ENCODE measurements at regions not wholly inside any gene's neighbourhood (a gene's known extent, or its start where the extent isn't known, plus 50 kb on each side); places are given as distances from the start of the nearest gene placed in this dataset.

GRCh38 chr3:159895430-159895829 lies 93.2 kb upstream of the IL12A start:
- TF ChIP-seq, protein P1, sequence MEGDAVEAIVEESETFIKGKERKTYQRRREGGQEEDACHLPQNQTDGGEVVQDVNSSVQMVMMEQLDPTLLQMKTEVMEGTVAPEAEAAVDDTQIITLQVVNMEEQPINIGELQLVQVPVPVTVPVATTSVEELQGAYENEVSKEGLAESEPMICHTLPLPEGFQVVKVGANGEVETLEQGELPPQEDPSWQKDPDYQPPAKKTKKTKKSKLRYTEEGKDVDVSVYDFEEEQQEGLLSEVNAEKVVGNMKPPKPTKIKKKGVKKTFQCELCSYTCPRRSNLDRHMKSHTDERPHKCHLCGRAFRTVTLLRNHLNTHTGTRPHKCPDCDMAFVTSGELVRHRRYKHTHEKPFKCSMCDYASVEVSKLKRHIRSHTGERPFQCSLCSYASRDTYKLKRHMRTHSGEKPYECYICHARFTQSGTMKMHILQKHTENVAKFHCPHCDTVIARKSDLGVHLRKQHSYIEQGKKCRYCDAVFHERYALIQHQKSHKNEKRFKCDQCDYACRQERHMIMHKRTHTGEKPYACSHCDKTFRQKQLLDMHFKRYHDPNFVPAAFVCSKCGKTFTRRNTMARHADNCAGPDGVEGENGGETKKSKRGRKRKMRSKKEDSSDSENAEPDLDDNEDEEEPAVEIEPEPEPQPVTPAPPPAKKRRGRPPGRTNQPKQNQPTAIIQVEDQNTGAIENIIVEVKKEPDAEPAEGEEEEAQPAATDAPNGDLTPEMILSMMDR (IDR thresholded peaks at IDR 0.05; ENCODE audit: insufficient read depth, low read length, poor library complexity, severe bottlenecking): no peak
- TF ChIP-seq EZH2phosphoT487 (conservative IDR thresholded peaks at IDR 0.05; ENCODE audit: low read length): no peak
- no peak overlapping the region for H2AFZ ChIP-seq (ENCODE audit: low read depth, low read length, severe bottlenecking)
- no peaks in the 10 kb centered on the region for H3K9me2 ChIP-seq (replicated peaks; ENCODE audit: insufficient read depth, low read length)
- H3K4me2 ChIP-seq (ENCODE audit: low read depth, low read length, poor library complexity, severe bottlenecking): no peak overlapping the region
- H3K27ac ChIP-seq (ENCODE audit: low read depth, low read length): no peak overlapping the region
- no peak overlapping the region for H3K4me3 ChIP-seq (ENCODE audit: insufficient read depth, low read length, poor library complexity, severe bottlenecking)
- no peaks in the 10 kb centered on the region for H4K20me1 ChIP-seq (ENCODE audit: low read depth, low read length)
- no peaks in the 10 kb centered on the region for H3K27me3 ChIP-seq (ENCODE audit: low read length)
- H3K36me3 ChIP-seq (ENCODE audit: low read length): no peaks in the 10 kb centered on the region
- H3K79me2 ChIP-seq (ENCODE audit: insufficient read depth, low read length): no peaks in the 10 kb centered on the region
- no peaks in the 10 kb centered on the region for H3F3A ChIP-seq (ENCODE audit: insufficient read depth)
- no peaks in the 10 kb centered on the region for H3K9me3 ChIP-seq (ENCODE audit: insufficient read depth, low read length)
- H3K9ac ChIP-seq (ENCODE audit: low read length): no peak overlapping the region

- Histone ChIP-seq H3K9ac (ENCODE audit: low read length) (no peak overlapping the region), H3K79me2 (ENCODE audit: insufficient read depth, low read length) (no peaks in the 10 kb centered on the region), H3K9me2 (replicated peaks; ENCODE audit: insufficient read depth, low read length) (no peaks in the 10 kb centered on the region), H3K27ac (ENCODE audit: low read depth, low read length) (no peak overlapping the region), H3K4me3 (ENCODE audit: insufficient read depth, low read length, poor library complexity, severe bottlenecking) (no peak overlapping the region), H3K27me3 (ENCODE audit: low read length) (no peaks in the 10 kb centered on the region), H4K20me1 (ENCODE audit: low read depth, low read length) (no peaks in the 10 kb centered on the region), H3F3A (ENCODE audit: insufficient read depth) (no peaks in the 10 kb centered on the region), H3K4me2 (ENCODE audit: low read depth, low read length, poor library complexity, severe bottlenecking) (no peak overlapping the region), H2AFZ (ENCODE audit: low read depth, low read length, severe bottlenecking) (no peak overlapping the region), H3K9me3 (ENCODE audit: insufficient read depth, low read length) (no peaks in the 10 kb centered on the region), H3K36me3 (ENCODE audit: low read length) (no peaks in the 10 kb centered on the region)
- TF ChIP-seq, protein P1 (IDR thresholded peaks at IDR 0.05; ENCODE audit: insufficient read depth, low read length, poor library complexity, severe bottlenecking): no peak
These were observed 92.1 kb upstream of the IL12A start for GRCh38 chr3:159896543-159896942.

- Histone ChIP-seq H3K27ac (ENCODE audit: low read depth, low read length) (no peak overlapping the region), H3K36me3 (ENCODE audit: low read length) (no peaks in the 10 kb centered on the region), H3K27me3 (ENCODE audit: low read length) (no peaks in the 10 kb centered on the region), H3K9ac (ENCODE audit: low read length) (no peak overlapping the region), H3K4me3 (ENCODE audit: insufficient read depth, low read length, poor library complexity, severe bottlenecking) (no peak overlapping the region), H4K20me1 (ENCODE audit: low read depth, low read length) (no peaks in the 10 kb centered on the region), H2AFZ (ENCODE audit: low read depth, low read length, severe bottlenecking) (no peak overlapping the region), H3K79me2 (ENCODE audit: insufficient read depth, low read length) (no peaks in the 10 kb centered on the region), H3K9me3 (ENCODE audit: insufficient read depth, low read length) (no peaks in the 10 kb centered on the region), H3K9me2 (replicated peaks; ENCODE audit: insufficient read depth, low read length) (no peaks in the 10 kb centered on the region), H3F3A (ENCODE audit: insufficient read depth) (no peaks in the 10 kb centered on the region), H3K4me2 (ENCODE audit: low read depth, low read length, poor library complexity, severe bottlenecking) (no peak overlapping the region)
- TF ChIP-seq EZH2phosphoT487 (conservative IDR thresholded peaks at IDR 0.05; ENCODE audit: low read length): no peak
- TF ChIP-seq, protein P1 (IDR thresholded peaks at IDR 0.05; ENCODE audit: insufficient read depth, low read length, poor library complexity, severe bottlenecking): no peak
These were observed 91.1 kb upstream of the IL12A start for GRCh38 chr3:159897331-159898075.

Data from SU-DHL-6 (cell line).